Sigmoid colon (tissue), 4 donors: ENCODE measurements at regions not wholly inside any gene's neighbourhood (a gene's known extent, or its start where the extent isn't known, plus 50 kb on each side); places are given as distances from the start of the nearest gene placed in this dataset.

Experiments
- CTCF ChIP-seq, 4 experiments: fragments of 450-650 bp in 3 of 4; fragments of 200-600 bp in 1 of 4; IDR thresholded peaks; one replicate each; pipeline ENCODE4 v1.5.1; 2016 to 2019; ENCODE audit warnings: antibody characterized with exemption in 4 of 4, mild to moderate bottlenecking in 3 of 4, moderate library complexity in 2 of 4
- POLR2AphosphoS5 ChIP-seq, 4 donors: sonication (generic); formaldehyde crosslinking; IDR thresholded peaks; one replicate each; pipeline ENCODE4 v1.6.1; 2017; ENCODE audit warnings: antibody characterized with exemption in 4 of 4

GRCh38 chr5:9780501-9780900 is 150.3 kb upstream of the TAS2R1 start:
- no peak for TF ChIP-seq CTCF (IDR thresholded peaks at IDR 0.05)
- no peak for TF ChIP-seq POLR2AphosphoS5 (IDR thresholded peaks at IDR 0.05)
